ENCODE measurements at regions not wholly inside any gene's neighbourhood (a gene's known extent, or its start where the extent isn't known, plus 50 kb on each side); places are given as distances from the start of the nearest gene placed in this dataset.

DNA sequence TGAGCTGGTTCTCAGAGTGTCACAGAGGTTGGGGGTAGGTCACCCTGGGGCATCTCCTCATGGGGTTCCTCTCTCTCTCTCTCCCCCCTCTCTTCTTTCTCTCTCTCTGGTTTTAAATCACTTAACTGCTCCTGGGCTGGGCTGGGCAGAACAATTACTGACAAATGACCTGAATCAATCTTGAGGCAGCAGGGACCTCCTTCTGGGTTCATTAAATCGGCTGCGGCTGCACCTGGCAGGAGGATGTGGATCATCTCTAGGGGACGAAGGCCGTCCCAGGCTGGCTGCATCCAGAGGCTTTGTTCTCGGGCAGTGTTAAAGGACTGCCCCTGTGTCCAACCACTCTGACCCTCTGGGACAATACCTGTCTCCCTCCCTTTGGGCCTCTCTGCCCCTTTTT lies 143.1 kb downstream of the TLE3 start:
- Histone ChIP-seq H3K9me3 (ENCODE audit: control insufficient read depth, insufficient read depth, low read depth, low read length) (no peaks in the 10 kb centered on the region), H3K4me1 (ENCODE audit: control insufficient read depth, insufficient read depth, low read length) (peaks cover 12% of the 10 kb centered on the region; the same call in 1 of the 2 replicates), H3K36me3 (ENCODE audit: control insufficient read depth, insufficient read depth, low read length) (no peaks in the 10 kb centered on the region), H3K9ac (ENCODE audit: low read length) (no peak overlapping the region), H3K27me3 (ENCODE audit: control insufficient read depth, insufficient read depth, low read length) (no peaks in the 10 kb centered on the region), H3K27ac (ENCODE audit: low read depth, low read length) (no peak overlapping the region), H3K4me3 (ENCODE audit: low read depth, low read length) (no peak overlapping the region)

DNA sequence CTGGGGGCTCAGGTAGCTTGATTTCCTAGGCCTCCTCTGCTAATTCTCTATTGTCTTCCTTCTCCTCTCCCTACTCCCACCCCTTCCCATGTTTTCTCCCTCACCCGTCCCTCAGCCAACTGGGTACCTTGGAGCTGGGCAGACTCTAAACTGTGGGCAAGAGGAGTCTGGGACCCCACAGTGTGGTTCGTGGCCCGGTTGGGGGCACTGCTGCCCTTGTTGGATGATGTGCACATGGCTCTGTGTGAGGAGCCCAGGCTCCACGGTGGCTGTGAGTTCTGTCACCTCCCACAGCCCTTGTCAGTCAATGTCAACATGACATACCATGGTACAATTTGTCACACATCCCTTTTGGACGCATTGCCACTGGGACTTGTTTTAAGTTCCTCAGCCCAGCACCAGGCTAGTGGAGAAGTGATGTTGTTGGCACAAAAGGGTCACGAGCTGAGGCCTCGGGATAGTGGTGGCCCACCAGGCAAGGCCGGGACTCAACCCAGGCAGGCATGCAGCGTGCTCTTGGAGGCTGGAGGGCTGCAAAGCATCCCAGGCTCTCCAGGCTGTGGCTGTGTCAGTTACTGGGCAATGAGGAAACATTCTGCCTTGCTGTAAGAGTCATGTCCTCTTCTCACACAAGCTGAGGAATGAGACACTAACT lies 142.3 kb downstream of the TLE3 start:
- no peak overlapping the region for H3K27ac ChIP-seq (ENCODE audit: low read depth, low read length)
- no peaks in the 10 kb centered on the region for H3K36me3 ChIP-seq (ENCODE audit: control insufficient read depth, insufficient read depth, low read length)
- no peaks in the 10 kb centered on the region for H3K27me3 ChIP-seq (ENCODE audit: control insufficient read depth, insufficient read depth, low read length)
- no peak overlapping the region for H3K9ac ChIP-seq (ENCODE audit: low read length)
- H3K9me3 ChIP-seq (ENCODE audit: control insufficient read depth, insufficient read depth, low read depth, low read length), result no peaks in the 10 kb centered on the region
- H3K4me1 ChIP-seq (ENCODE audit: control insufficient read depth, insufficient read depth, low read length), result peaks cover 12% of the 10 kb centered on the region; the same call in 1 of the 2 replicates
- H3K4me3 ChIP-seq (ENCODE audit: low read depth, low read length), result no peak overlapping the region

DNA sequence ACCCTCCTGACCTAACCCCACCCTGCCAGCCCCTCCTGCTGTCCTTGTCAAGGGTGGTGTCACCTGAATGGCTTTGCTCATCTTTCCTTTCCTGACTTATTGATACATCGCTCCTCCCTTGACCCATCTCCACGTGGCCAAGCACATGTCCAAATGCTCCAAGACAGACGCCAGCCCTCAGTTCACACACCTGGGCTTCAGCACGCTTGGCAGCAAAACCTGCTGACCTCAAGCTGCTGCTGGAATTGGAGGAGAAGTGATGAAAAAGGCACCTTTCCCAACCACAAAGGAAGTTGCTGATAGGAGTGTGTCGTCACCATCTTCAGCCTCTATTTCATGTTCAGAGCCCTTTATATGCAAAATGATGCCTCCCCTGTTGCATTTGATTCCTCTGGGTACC lies 141.3 kb downstream of the TLE3 start:
- peaks cover 12% of the 10 kb centered on the region; the same call in 1 of the 2 replicates for H3K4me1 ChIP-seq (ENCODE audit: control insufficient read depth, insufficient read depth, low read length)
- no peak overlapping the region for H3K4me3 ChIP-seq (ENCODE audit: low read depth, low read length)
- no peaks in the 10 kb centered on the region for H3K27me3 ChIP-seq (ENCODE audit: control insufficient read depth, insufficient read depth, low read length)
- no peaks in the 10 kb centered on the region for H3K36me3 ChIP-seq (ENCODE audit: control insufficient read depth, insufficient read depth, low read length)
- H3K9me3 ChIP-seq (ENCODE audit: control insufficient read depth, insufficient read depth, low read depth, low read length), result no peaks in the 10 kb centered on the region
- no peak overlapping the region for H3K27ac ChIP-seq (ENCODE audit: low read depth, low read length)
- H3K9ac ChIP-seq (ENCODE audit: low read length), result no peak overlapping the region

DNA sequence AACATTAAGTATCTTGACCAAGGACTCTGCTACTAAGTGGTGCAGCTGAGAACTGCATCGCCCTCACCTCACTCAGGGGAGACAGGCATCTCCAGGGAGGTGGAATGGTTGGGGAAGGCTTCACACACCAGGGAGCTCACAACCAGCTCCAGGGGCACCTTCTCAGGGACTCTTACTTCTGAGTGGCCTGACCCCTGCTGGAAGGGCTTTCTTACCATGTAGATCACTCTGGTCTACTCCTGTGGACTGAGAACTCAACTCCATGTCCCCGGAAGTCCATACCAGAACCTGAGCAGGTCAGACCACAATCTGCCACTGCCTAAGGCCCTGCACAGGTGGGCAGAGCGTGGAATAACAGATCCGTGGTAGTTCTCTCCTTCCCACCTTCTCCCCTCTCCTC lies 140.5 kb downstream of the TLE3 start:
- H3K36me3 ChIP-seq (ENCODE audit: control insufficient read depth, insufficient read depth, low read length), result no peaks in the 10 kb centered on the region
- no peak overlapping the region for H3K9ac ChIP-seq (ENCODE audit: low read length)
- no peak overlapping the region for H3K27ac ChIP-seq (ENCODE audit: low read depth, low read length)
- no peaks in the 10 kb centered on the region for H3K9me3 ChIP-seq (ENCODE audit: control insufficient read depth, insufficient read depth, low read depth, low read length)
- H3K4me3 ChIP-seq (ENCODE audit: low read depth, low read length), result no peak overlapping the region
- peaks cover 12% of the 10 kb centered on the region; the same call in 1 of the 2 replicates for H3K4me1 ChIP-seq (ENCODE audit: control insufficient read depth, insufficient read depth, low read length)
- no peaks in the 10 kb centered on the region for H3K27me3 ChIP-seq (ENCODE audit: control insufficient read depth, insufficient read depth, low read length)

DNA sequence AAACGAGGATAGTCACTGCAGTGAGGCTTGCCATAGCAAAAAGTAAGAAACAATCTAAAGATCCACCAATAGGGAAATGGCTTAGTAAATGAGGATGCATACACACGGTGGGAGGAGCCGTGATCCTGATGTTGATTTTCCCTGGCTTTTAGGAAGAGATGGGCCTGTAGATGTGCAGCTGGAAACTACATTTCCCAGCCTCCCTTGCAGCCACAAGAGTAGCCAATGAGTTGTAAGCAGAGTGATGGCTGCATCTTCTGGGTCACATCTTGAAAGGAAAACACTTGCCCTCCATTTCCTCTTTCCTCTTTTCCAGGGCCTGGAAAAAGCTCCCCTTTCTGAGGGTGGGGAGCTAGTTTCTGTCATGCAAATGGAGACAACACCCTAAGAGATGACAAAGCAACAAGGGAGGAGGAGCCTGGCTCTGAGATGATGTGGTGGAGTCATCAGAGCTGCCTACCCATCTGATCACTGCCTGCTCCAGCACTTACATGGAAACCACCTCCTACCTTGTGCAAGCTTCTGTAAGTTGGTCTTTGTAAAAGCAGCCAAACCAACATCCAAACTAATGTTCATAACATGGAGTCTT lies 139.1 kb downstream of the TLE3 start:
- no peak overlapping the region for H3K27ac ChIP-seq (ENCODE audit: low read depth, low read length)
- no peak overlapping the region for H3K9ac ChIP-seq (ENCODE audit: low read length)
- no peaks in the 10 kb centered on the region for H3K9me3 ChIP-seq (ENCODE audit: control insufficient read depth, insufficient read depth, low read depth, low read length)
- H3K36me3 ChIP-seq (ENCODE audit: control insufficient read depth, insufficient read depth, low read length), result no peaks in the 10 kb centered on the region
- peaks cover 12% of the 10 kb centered on the region; the same call in 1 of the 2 replicates for H3K4me1 ChIP-seq (ENCODE audit: control insufficient read depth, insufficient read depth, low read length)
- H3K27me3 ChIP-seq (ENCODE audit: control insufficient read depth, insufficient read depth, low read length), result no peaks in the 10 kb centered on the region
- no peak overlapping the region for H3K4me3 ChIP-seq (ENCODE audit: low read depth, low read length)

DNA sequence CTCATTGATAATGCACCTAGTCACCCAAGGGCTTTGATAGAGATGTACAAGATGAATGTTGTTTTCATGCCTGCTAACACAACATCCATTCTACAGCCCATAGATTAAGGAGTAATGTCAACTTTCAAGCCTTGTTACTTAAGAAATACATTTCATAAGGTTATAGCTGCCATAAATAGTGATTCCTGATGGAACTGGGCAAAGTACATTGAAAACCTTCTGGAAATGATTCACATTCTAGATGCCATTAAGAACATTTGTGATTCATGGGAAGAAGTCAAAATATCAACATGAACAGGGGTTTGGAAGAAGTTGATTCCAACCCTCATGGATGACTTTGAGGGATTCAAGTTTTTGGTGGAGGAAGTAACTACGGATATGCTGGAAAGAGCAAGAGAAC lies 135.2 kb downstream of the TLE3 start:
- no peaks in the 10 kb centered on the region for H3K36me3 ChIP-seq (ENCODE audit: control insufficient read depth, insufficient read depth, low read length)
- no peak overlapping the region for H3K4me3 ChIP-seq (ENCODE audit: low read depth, low read length)
- no peak overlapping the region for H3K9ac ChIP-seq (ENCODE audit: low read length)
- H3K4me1 ChIP-seq (ENCODE audit: control insufficient read depth, insufficient read depth, low read length), result peaks cover 12% of the 10 kb centered on the region; the same call in 1 of the 2 replicates
- H3K27ac ChIP-seq (ENCODE audit: low read depth, low read length), result no peak overlapping the region
- H3K27me3 ChIP-seq (ENCODE audit: control insufficient read depth, insufficient read depth, low read length), result no peaks in the 10 kb centered on the region
- no peaks in the 10 kb centered on the region for H3K9me3 ChIP-seq (ENCODE audit: control insufficient read depth, insufficient read depth, low read depth, low read length)

DNA sequence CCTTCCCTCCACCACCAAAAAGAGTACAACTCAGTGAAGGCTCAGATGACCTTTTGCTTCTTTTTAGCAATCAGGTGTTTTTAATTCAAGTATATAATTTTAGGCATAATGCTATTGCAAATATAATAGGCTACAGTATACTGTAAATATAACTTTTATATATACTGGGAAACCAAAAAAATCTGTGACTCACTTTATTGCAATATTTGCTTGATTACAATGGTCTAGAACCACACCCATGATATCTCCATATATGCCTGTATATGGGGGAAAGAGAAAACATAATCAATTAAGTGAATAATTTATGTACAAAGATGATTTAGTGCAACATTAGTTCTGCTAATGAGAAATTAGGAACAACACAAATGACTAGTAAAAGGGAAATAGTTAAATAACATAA lies 134.3 kb downstream of the TLE3 start:
- H3K9me3 ChIP-seq (ENCODE audit: control insufficient read depth, insufficient read depth, low read depth, low read length), result no peaks in the 10 kb centered on the region
- no peak overlapping the region for H3K9ac ChIP-seq (ENCODE audit: low read length)
- no peaks in the 10 kb centered on the region for H3K27me3 ChIP-seq (ENCODE audit: control insufficient read depth, insufficient read depth, low read length)
- no peaks in the 10 kb centered on the region for H3K36me3 ChIP-seq (ENCODE audit: control insufficient read depth, insufficient read depth, low read length)
- no peak overlapping the region for H3K4me3 ChIP-seq (ENCODE audit: low read depth, low read length)
- H3K4me1 ChIP-seq (ENCODE audit: control insufficient read depth, insufficient read depth, low read length), result 0 out of 2 replicates have a peak, but pooled peaks cover 5% of the 10 kb centered on the region
- H3K27ac ChIP-seq (ENCODE audit: low read depth, low read length), result no peak overlapping the region

DNA sequence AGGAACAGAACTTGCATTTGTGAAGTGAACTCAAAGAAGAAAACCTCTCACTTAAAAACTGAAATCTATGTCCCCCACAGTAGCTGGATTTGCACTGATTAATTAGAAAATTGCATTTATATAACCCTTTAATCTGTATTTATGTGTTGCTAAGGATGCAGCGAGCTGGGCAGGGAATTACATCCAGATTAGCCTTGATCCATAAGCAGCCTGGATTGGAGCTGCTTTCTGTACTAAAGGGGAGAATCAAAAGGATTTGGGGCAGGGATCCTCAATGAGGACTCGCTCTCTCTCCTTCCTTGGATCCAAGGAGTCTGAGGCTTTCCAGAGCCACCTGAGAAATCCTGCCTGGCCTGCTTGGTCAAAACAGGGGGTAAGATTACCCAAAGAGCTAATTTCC lies 125.9 kb downstream of the TLE3 start:
- no peak overlapping the region for H3K9ac ChIP-seq (ENCODE audit: low read length)
- no peaks in the 10 kb centered on the region for H3K4me1 ChIP-seq (ENCODE audit: control insufficient read depth, insufficient read depth, low read length)
- no peaks in the 10 kb centered on the region for H3K9me3 ChIP-seq (ENCODE audit: control insufficient read depth, insufficient read depth, low read depth, low read length)
- no peak overlapping the region for H3K4me3 ChIP-seq (ENCODE audit: low read depth, low read length)
- H3K27ac ChIP-seq (ENCODE audit: low read depth, low read length), result no peak overlapping the region
- no peaks in the 10 kb centered on the region for H3K27me3 ChIP-seq (ENCODE audit: control insufficient read depth, insufficient read depth, low read length)
- H3K36me3 ChIP-seq (ENCODE audit: control insufficient read depth, insufficient read depth, low read length), result no peaks in the 10 kb centered on the region

DNA sequence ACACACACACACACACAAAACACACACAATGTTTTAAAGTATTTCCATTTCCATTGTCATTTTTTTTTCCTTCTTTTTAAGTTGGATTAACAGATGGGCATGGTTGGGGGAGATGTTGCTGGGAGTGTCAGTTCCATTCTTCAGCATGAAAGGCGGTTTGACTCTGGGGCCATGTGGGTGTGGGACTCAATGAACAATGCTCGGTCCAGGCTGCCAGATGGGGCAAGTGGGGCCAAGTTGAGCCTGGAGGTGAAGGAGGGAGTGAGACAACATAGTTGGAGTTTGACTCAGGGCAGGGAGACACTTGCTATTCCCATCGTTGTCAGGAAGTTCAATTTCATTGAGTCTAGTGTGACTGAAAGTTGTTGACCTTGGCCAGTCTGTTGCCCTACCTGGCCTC lies 125.3 kb downstream of the TLE3 start:
- H3K9me3 ChIP-seq (ENCODE audit: control insufficient read depth, insufficient read depth, low read depth, low read length), result no peaks in the 10 kb centered on the region
- no peak overlapping the region for H3K27ac ChIP-seq (ENCODE audit: low read depth, low read length)
- no peaks in the 10 kb centered on the region for H3K36me3 ChIP-seq (ENCODE audit: control insufficient read depth, insufficient read depth, low read length)
- no peak overlapping the region for H3K4me3 ChIP-seq (ENCODE audit: low read depth, low read length)
- H3K4me1 ChIP-seq (ENCODE audit: control insufficient read depth, insufficient read depth, low read length), result no peaks in the 10 kb centered on the region
- no peaks in the 10 kb centered on the region for H3K27me3 ChIP-seq (ENCODE audit: control insufficient read depth, insufficient read depth, low read length)
- H3K9ac ChIP-seq (ENCODE audit: low read length), result no peak overlapping the region

DNA sequence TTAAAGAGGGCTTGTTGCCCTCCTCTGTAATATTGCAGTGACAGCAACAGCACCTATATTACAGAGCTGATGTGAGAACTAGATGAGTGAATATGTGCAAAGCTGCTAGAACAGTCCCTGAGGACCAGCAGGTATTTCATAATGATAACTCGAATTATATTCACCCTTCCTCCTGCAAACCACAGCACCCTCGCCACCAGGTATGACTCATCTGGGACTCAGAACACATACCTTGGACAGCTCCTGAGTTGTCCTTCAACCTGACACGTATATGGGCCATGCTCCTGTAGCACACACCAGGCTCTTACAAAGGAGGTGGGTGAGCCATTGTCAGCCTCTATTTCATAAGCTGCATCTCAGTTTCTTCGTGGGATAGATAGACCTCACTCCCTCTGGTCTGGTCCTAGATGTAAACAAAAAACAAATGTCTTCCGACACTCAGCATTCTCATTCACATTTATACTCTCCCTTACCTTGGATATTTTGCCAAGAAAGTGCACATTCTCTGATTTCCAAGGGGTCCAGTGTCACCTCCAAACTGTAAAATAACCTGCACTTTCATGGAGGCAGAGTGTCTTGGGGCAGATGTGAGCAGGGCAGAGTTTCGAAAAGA lies 124.5 kb downstream of the TLE3 start:
- Histone ChIP-seq H3K9ac (ENCODE audit: low read length) (no peak overlapping the region), H3K9me3 (ENCODE audit: control insufficient read depth, insufficient read depth, low read depth, low read length) (no peaks in the 10 kb centered on the region), H3K27me3 (ENCODE audit: control insufficient read depth, insufficient read depth, low read length) (no peaks in the 10 kb centered on the region), H3K36me3 (ENCODE audit: control insufficient read depth, insufficient read depth, low read length) (no peaks in the 10 kb centered on the region), H3K4me3 (ENCODE audit: low read depth, low read length) (no peak overlapping the region), H3K27ac (ENCODE audit: low read depth, low read length) (no peak overlapping the region), H3K4me1 (ENCODE audit: control insufficient read depth, insufficient read depth, low read length) (no peaks in the 10 kb centered on the region)

DNA sequence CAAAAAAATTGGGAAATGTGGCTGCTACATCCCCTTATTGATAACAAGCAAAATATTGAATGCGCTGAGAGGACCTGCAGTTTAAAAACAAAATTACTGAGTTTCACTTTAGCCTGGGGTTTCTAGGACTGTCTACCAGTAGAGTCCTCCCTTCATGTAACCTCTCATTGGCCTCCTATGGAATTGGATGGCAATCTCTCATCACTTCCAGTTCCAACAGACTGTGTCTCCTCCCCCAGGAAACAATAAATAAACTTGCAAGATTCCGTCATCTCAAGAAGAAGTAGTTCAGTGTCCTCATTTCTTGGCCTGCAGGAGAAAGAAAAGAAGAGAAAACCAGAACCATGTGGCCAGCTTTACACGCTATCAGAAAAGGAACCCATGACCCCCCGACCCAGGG lies 123.8 kb downstream of the TLE3 start:
- no peak overlapping the region for H3K27ac ChIP-seq (ENCODE audit: low read depth, low read length)
- no peaks in the 10 kb centered on the region for H3K27me3 ChIP-seq (ENCODE audit: control insufficient read depth, insufficient read depth, low read length)
- H3K4me1 ChIP-seq (ENCODE audit: control insufficient read depth, insufficient read depth, low read length), result no peaks in the 10 kb centered on the region; the same call in 1 of the 2 replicates
- H3K9me3 ChIP-seq (ENCODE audit: control insufficient read depth, insufficient read depth, low read depth, low read length), result no peaks in the 10 kb centered on the region
- no peak overlapping the region for H3K4me3 ChIP-seq (ENCODE audit: low read depth, low read length)
- no peak overlapping the region for H3K9ac ChIP-seq (ENCODE audit: low read length)
- no peaks in the 10 kb centered on the region for H3K36me3 ChIP-seq (ENCODE audit: control insufficient read depth, insufficient read depth, low read length)

Data from HUES6 (cell line).